KOPT-K1 (cell line): ENCODE measurements at regions not wholly inside any gene's neighbourhood (a gene's known extent, or its start where the extent isn't known, plus 50 kb on each side); places are given as distances from the start of the nearest gene placed in this dataset.

ENCODE experiments used
- H3K27ac ChIP-seq: fragments of 200-600 bp; sonication (generic); 2 replicates; pipeline ENCODE4 v1.5.1; 2016; ENCODE audit warnings: antibody characterized with exemption, mild to moderate bottlenecking, low read depth, low read length; ENCODE audit not compliant: poor library complexity, severe bottlenecking
- H3K36me3 ChIP-seq: fragments of 200-600 bp; sonication (generic); 2 replicates; pipeline ENCODE4 v1.5.1; 2017; ENCODE audit warnings: antibody characterized with exemption, mild to moderate bottlenecking, low read length, moderate library complexity; ENCODE audit not compliant: insufficient read depth
- H3K9me3 ChIP-seq: fragments of 200-600 bp; sonication (generic); 2 replicates; pipeline ENCODE4 v1.5.1; 2017; ENCODE audit warnings: antibody characterized with exemption, low read length, mild to moderate bottlenecking; ENCODE audit not compliant: insufficient read depth, poor library complexity, severe bottlenecking

DNA sequence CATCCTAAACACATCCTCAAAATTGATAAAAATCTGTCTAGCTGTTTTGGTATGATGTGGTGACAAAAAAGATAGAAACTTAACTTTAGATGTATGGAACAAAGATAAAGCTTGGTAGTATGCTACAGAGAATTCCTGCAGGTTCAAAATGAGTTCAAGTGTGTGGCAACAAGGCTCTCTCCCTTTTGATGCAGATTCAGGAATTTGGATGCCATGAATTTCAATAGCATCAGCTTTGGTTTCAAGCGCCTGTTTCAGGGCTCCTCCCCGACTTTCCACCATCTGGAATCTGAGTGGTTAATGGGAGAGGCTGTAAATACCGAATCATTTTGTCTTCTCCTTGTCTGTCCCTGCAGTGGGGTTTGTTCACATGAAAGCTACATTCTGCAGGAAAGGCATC lies 180.6 kb downstream of the MTX2 start:
- Histone ChIP-seq H3K9me3 (no peaks in the 10 kb centered on the region), H3K27ac (no peak overlapping the region), H3K36me3 (no peaks in the 10 kb centered on the region)

DNA sequence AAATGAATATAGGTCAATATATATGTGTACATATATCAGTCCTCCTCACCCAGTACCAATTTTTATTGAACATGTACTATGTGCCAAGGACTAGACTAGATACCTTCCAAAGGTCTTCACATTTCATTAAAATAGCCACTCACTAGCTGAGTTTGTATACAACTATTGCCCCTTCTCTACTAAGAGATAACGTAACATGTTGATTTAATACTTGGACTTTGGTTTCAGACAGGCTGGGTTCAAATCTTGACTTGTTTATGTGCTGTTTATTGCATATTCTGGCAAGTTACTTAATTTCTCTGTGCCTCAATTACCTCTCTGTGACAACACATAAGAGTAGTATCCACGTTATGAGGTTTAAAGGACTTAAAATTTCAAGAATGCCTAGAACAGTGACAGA lies 184.5 kb downstream of the MTX2 start:
- Histone ChIP-seq H3K27ac (no peak overlapping the region), H3K36me3 (no peaks in the 10 kb centered on the region), H3K9me3 (no peaks in the 10 kb centered on the region)

DNA sequence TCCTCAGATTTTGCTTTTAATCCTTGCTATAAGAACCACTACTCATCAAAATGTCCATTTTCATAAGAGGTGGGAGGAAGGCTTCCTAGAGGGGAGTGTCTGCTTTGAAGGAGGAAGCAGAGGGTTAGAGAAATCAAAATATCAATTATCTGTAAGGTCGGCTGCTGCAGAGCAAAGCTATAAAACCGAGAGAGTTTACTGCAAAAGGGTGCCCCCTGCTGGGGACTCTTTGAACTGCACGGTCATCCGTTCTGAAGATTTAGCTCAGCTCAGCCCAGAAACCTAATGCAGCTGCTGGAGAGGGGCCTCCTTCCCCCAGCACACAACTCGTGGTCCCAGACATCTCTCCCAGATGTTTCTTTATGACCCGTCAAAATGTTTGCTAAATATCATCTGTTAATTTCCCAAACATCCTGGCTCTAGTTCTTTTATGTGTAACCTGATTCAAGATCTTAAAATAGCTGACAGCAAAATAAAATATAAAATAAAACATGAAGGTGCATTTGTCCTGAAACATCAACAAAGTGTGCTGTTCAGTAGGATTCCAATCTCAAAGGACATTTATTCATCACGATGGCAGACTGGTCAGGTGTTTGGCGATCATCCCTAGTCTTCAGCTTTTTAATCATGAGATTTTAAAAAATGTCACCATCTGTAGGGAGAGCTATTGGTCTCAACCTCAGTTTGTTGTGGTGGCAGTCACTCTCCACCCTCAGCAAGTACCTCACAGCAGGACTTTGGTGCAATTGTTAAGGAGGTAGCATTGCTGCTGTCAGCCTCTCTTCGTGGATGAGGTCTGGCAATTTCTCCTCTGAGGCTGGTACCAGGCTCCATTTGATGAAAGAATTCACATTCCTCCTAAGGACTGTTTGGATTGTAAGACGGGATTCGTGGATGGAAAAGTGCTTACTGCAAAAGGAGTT lies 185.9 kb downstream of the MTX2 start:
- Histone ChIP-seq H3K9me3 (no peaks in the 10 kb centered on the region), H3K36me3 (no peaks in the 10 kb centered on the region), H3K27ac (no peak overlapping the region)

DNA sequence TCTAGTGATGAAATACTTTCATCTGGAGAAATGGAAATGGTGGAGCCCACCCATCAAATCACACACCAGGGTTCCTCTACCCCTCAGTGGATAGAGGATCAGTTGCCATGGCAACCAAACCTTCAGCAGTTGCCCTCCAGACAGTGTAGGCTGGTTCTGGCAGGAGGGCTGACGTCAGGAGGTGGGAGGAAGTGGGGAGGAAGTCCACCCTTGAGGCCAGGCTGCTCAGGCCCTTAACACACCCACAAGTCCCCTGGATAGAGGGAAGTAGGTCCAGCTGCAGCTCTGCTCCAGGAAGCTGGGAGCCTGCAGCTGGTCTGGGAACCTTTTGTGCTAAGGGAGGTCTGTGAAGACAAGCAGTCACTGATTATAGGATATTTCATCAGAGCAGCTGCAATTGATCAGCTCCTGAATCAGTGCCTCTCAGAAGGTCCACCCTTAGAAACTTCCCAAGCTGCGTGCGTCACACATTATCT lies 186.6 kb downstream of the MTX2 start:
- Histone ChIP-seq H3K36me3 (no peaks in the 10 kb centered on the region), H3K9me3 (no peaks in the 10 kb centered on the region), H3K27ac (no peak overlapping the region)

DNA sequence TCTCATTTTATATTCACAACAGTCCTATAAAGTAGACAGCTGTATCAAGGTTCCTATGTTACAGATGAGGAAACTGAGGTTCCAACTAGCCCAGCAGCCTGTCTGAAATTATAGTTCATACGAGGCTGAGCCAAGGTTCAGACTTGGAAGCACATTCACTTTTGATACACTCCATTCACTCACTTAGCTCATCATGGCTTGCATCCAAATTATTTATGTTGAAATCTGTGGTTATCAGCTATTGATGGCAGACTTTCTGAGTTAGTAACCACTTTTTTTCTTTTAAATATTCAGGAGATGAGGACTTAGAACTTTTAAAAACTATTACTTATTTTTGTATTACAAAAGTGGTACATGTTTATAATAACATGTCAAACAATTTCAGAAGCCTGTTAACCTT lies 188.2 kb downstream of the MTX2 start:
- H3K9me3 ChIP-seq, result no peaks in the 10 kb centered on the region

DNA sequence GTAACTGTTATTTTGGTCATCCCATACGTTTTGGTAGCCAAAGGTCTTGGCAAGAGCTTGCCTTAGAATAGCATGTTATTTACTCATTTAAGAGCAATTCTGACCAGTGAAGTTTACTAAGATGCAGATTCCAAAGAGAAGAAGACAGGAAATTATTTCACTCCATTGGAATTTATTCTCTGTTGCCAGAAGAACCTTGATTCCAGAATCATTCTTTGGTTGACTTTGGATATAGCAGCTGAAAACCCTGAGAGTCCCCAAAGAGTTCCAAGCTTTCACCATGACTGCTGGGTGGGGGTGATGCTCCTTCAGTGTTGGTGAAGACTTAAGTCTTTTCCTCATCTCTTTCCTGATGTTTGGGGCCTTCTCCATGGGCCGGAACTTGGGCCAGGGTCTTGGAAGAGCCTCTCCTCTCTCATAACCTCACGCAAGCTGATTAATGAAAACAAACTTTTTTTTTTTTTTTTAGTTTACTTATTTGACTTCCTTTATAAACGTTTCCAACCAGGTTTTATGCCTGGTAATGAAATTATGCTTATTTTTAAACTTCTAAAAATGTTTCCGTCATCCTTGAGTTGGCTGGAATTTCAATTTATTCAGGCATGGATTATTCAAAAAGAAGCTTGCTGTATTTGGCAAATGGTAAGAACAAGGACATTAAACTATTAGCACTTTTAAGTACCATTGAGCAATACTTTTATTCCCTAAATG lies 192.0 kb downstream of the MTX2 start:
- no peaks in the 10 kb centered on the region for H3K36me3 ChIP-seq
- no peaks in the 10 kb centered on the region for H3K9me3 ChIP-seq
- H3K27ac ChIP-seq, result no peak overlapping the region

More for the DNA sequence above, 188.2 kb downstream of the MTX2 start:
- Histone ChIP-seq H3K36me3 (no peaks in the 10 kb centered on the region), H3K27ac (no peak overlapping the region)

DNA sequence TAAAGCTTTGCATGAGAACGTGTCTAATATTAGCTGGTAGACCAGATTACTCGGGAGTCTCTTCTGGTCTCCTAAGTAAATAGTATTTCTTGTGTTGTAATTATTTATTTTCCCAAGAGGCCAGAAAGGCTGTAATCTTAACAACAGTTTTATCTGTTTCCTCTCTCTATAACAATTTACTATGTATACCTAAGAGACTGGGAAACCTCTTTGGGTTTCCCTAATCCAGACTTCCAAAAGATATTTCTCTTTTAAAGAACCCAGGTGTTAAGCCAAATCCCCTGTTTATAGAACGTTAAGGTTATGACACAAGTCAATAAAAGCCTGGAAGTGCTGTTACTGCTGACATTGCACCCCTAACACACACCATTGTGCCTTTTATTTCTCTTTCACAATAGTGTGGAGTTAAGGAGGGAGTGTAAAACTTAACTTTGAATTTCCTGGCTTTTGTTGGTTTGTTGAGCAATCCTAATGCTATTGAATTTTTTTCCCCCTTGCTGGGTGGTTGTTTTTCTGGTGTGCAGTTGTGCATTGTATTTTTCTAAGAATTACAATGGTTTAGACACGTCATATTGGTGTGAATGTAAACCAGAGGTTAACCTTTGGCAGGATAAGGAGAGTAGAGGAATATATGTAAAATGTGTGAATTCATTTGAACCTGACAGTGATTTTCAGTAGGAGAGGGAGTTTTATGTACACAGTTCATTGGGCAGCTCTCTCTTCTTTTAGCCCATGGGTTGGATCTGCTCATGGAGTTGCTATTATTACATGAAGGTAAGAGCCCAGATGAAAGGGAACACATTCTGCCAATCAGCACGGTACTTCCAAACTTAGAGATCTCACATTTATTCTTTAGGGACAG lies 192.8 kb downstream of the MTX2 start:
- no peaks in the 10 kb centered on the region for H3K36me3 ChIP-seq
- H3K9me3 ChIP-seq, result no peaks in the 10 kb centered on the region
- no peak overlapping the region for H3K27ac ChIP-seq

DNA sequence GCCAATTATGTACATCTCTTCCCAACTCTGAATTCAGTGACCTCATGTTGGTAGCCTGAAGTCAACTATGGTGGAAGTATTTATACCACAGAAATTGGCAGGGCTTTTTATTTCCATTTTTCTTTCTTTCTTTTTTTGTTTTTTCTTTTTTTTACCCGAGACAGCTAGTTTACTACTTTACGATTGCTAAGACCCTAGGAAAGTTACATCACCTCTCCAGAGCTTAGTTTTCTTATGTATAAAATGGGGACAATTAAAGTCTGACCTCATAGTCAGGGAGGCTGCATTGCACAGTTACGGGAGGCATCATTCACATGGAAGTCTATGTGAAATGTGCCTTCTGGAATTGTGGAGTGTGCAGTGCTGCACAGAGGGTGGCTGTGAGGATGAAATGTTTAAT lies 194.3 kb downstream of the MTX2 start:
- H3K9me3 ChIP-seq, result no peaks in the 10 kb centered on the region
- no peaks in the 10 kb centered on the region for H3K36me3 ChIP-seq
- no peak overlapping the region for H3K27ac ChIP-seq

DNA sequence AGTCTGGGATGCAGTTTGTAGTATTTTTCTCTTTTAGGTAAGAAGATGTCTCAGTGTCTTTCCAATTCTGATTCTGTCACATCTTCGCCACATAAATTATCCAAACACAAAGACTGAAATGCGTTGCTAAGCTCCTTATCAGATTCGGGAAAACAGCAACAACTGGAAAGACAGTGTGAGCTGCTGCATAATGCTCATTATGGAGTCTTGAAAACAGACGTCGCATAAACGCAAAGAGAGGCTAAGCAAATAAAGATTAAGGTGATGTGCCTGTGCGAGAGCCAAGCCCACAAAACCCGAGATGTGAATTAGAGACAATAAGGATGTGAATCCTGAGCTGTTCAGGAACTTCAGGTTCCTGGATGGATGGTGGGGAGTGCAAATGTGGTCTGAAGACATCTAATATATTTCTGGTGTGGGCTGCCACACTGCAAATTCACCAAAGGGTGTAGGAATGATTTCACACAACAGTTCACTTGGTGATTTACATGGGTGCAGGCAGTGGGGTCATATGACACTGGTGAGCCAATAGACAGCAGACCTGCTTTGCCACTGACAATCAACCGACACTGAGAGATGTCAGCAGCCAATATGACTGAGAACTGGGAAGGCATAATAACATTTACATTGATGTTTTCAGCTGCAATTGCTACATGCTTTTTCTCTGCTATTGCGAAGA lies 195.8 kb downstream of the MTX2 start:
- H3K27ac ChIP-seq, result no peak overlapping the region
- no peaks in the 10 kb centered on the region for H3K9me3 ChIP-seq
- no peaks in the 10 kb centered on the region for H3K36me3 ChIP-seq

DNA sequence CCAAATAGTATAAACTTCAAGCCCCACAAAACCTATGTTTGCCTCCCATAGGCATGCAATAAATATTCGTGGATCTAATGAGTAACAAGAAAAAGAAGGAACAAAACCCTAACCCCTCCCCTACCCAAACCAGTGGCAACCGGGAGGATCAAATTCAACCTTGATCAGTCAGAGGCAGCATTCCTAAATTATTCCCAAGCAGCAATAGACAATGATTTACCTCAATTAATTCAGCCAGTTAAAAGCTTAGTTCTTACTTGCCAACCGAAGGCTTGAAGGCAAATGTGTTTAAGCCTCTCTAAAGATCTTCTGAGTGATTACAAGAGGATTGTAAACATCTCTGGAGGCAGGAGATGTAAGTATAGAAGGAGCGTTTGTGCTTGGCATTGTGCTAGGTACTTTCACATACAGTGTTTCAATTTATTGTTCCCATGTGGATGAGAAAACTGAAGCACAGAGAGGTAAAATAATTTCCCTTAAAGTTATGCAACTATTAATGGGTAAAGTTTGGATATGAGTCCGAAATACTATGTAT lies 197.7 kb downstream of the MTX2 start:
- Histone ChIP-seq H3K36me3 (no peaks in the 10 kb centered on the region), H3K27ac (no peak overlapping the region), H3K9me3 (no peaks in the 10 kb centered on the region)

DNA sequence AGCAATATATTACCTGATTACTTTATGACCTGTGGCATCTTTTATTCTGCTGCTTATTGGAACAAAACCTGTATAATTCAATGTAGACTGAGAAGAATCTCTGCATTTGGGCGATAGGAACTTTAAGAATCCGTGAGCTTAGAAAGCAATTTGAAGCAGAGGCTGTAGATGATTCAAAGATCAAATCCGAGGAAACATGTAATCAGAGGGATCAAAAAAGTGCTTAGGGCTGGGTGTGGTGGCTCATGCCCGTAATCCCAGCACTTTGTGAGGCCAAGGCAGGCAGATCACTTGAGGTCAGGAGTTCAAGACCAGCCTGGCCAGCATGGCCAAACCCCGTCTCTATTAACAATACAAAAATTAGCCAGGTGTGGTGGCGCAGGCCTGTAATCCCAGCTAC lies 198.4 kb downstream of the MTX2 start:
- Histone ChIP-seq H3K9me3 (no peaks in the 10 kb centered on the region), H3K27ac (no peak overlapping the region), H3K36me3 (no peaks in the 10 kb centered on the region)

DNA sequence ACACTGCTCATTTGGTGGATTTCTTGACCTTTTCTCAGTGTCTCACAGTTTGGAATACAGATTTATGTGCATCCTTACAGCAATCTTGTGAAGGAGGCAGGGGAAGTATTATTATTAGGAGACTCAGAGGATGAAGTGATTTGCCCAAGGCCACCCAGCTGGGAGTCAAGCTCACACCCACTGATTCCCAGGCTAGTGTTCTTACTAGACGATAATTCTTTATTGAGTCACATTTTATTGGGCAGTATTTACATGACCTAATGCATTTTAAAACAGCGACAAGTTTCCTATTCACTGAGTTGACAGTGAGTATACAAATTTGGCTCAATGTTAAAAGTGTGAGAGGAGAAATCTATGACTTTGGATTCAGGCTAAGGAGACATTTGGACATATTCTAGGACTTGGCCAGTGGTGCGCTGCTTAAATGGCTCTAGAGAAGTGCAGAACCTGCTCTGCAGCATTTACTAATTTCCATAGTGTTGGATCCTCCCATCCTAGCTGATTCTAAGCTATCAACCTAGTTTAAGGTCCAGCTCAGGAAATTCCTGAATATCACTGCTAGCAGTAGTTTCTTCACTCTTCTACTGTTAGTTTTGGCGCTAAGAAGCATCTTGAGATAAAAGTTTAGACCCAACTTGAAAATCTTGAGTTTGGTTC lies 199.3 kb downstream of the MTX2 start:
- no peaks in the 10 kb centered on the region for H3K36me3 ChIP-seq
- H3K9me3 ChIP-seq, result no peaks in the 10 kb centered on the region
- no peak overlapping the region for H3K27ac ChIP-seq

DNA sequence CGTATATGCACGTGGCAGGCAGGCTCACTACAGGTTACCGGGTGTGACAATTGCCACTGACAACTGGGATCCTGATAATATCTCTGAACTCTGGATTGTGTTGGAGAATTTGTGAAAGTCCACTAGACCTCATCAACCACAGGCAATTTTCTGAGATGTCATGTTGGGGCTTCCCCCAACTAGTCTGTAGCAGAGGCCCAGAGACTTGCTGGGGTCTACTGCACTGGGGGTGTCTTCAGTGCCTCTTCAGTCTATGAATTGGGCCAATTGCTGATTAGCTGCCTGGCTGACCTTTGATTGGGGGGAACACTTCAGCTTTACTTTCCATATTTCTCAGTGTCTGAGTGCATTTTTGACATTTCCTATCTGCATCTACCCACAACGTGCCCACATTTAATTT lies 201.5 kb downstream of the MTX2 start:
- H3K27ac ChIP-seq, result no peak overlapping the region

DNA sequence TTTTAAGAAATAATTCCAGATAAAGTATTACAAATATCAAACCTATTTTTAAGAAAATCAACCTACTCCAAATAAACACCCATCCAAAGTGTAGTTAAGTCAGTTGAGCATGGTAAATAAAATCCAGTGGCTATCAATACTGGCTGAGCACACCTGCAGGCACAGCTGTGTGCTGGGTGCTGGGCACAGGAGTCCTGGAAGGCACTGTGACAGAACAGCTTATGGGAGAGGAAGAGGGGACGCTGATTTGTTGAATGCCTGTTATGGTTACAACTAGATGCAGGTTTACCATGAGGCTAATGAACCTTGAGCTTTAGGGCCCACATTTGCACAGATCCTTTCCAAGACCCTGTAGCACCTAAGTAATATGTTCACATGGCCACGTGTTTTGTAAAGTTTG lies 202.7 kb downstream of the MTX2 start:
- Histone ChIP-seq H3K36me3 (no peaks in the 10 kb centered on the region), H3K9me3 (no peaks in the 10 kb centered on the region), H3K27ac (peak overlapping the region; percentile 72)

More for the DNA sequence above, 201.5 kb downstream of the MTX2 start:
- H3K9me3 ChIP-seq, result no peaks in the 10 kb centered on the region
- no peaks in the 10 kb centered on the region for H3K36me3 ChIP-seq
